GM19328 (cell line): ENCODE measurements at regions not wholly inside any gene's neighbourhood (a gene's known extent, or its start where the extent isn't known, plus 50 kb on each side); places are given as distances from the start of the nearest gene placed in this dataset.

Source experiments
- ATAC-seq: cut with Tn5 transposase; IDR thresholded peaks from one replicate; pipeline ENCODE4 v1.9.1; 2021; ENCODE audit warnings: mild to moderate bottlenecking, moderate library complexity; ENCODE audit not compliant: unreplicated experiment

DNA sequence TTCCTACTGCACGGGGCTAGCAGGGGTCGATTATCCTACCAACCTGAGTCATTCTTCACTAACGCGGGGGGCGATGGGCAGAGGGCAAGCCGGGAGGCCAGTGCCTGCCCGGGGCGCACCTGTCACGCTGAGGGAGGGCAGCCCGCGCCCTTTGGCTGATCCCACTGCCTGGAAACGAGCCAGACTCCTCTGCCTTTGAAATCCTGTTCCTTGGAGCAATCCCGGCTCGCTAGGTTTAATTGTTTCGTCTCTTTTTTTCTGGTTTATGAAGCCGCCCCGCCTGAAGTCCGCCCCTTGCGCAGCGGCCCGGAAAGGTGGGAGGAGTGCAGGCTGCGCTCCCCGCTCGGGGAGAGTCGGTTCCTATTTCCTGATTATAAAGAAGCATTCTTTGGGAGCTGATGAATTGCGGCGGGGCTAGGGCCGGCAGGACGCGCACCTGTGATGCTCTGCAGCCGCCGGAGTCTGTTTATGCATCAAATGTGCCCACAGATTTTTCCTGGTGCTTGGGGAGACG lies 484.2 kb downstream of the BCOR start:
- no peak for ATAC-seq

- no peak for ATAC-seq
Measured at GRCh38 chrX:39613997-39614679, 483.6 kb downstream of the BCOR start.

DNA sequence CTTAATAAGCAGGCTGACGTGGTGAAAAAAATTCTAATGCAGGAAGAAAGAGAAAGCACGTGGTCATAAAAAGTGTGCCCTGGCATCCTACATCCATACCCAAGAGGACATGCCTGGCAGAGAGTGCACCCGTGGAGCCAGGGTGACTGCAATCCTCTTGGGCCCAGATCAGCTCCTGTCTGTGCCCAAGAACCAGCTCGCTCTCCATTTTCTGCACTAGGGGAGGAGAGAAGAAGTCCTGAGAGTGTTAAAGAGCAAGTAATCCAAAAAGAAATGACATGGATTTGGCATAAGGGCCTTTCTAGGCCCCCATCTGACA lies 483.1 kb downstream of the BCOR start:
- ATAC-seq = no peak

DNA sequence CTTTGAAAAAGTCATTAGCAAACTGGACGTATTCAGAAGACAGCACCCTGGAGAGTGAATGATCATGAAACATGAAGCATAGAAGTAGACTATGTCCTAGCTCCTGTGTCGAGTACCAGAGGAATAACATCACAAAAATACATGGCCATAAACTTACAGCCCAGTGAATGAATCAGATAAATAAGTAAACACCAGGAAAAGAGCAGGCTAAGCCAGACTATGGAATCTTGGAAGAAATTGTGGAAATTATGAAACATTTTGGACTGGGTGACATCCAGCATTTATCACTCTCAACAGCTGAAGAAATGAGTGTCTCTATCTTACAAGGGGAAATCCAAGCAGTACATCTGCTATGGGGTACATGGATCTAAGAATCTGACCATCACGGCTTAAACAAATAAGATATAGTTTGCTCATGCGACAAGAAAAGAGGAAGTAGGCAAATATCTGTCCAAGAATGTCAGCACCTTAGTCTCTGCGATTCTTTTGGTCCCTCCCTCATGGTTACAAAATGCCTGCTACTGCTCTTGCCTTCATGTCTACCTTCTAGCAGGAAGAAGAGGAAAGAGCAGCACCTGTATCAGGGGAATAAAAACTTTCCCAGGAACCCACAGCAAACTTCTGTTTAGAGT lies 481.5 kb downstream of the BCOR start:
- ATAC-seq = no peak

DNA sequence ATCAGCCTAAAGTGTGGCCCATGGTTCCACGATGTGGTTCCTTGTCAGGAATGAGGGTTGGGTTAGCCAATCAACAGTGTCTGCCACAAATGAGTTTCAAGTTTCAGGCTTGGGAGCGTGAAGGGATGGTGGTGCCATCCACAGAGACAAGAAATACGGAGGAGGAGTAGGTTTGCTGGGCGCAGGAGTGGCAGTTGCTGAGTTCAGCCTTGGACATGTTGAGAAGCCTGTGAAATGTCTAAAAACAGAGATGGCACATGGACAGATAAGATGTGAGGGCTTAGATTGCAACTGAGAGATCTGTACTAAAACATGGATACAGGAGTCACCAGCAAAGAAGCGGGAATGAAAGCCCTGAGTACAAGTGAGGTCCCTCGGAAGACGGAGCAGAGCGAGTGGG lies 481.0 kb downstream of the BCOR start:
- no peak for ATAC-seq

DNA sequence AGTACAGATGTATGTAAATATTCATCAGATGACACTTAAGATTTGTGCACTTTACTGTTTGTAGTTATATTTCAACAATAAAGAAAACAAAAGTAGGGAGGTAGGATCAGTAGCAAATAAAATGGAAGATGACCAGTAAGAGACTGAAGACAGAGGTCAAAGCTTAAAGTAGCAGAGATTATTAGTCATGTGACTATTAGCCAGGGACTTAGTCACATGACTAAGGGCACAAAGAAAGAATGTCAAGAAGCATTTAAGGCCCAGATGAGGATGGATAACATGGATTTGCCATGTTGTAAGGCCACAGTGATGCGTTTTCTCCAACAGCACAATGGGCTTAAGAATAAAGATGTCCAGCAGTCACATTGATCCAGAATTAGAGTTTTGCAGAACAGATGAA lies 479.6 kb downstream of the BCOR start:
- no peak for ATAC-seq

- no peak for ATAC-seq
Measured at GRCh38 chrX:39619182-39620009, 478.4 kb downstream of the BCOR start.

DNA sequence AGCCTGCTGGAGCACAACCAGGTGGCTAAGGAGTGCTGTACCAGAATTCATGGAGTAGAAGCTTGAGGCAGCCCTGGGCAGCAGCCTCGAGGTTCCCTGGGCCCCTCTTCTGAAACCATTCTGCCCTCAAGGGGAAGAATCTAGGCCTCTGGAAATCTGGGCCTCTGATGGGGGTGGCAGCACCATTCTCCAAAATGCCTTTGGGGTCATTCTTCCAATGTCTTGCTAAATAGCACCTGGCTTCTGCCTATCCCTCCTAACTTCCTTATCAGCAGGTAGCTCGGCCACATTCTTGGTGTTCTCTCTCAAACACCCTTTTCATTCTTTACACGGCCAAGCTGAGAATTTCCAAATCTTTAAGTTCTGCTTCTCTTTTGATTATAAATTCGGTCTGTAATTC lies 473.6 kb downstream of the BCOR start:
- no peak for ATAC-seq

GRCh38 chrX:39625810-39626209 lies 471.9 kb downstream of the BCOR start:
- ATAC-seq = no peak

GRCh38 chrX:39626749-39627148 lies 471.0 kb downstream of the BCOR start:
- ATAC-seq = no peak

GRCh38 chrX:39627257-39627656 lies 470.5 kb downstream of the BCOR start:
- no peak for ATAC-seq

DNA sequence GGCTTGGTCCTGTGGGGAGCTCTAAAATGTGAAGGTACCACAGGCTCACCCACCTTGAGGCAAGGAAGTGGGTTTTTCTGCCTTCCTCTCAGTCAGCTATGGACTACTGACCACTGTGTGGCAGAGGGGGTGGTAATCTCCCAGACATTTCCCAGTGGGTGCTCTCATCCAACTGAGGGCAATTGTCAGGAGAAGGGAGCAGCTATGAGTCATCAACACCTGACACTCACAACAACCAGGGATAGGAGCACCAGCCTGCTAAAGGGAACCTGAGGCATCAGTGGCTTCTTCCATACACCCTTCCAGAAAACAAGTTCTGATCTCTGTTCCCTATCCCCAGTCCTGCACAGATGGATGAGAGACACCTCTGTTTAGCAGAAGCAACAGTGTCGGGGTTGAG lies 468.8 kb downstream of the BCOR start:
- ATAC-seq = no peak

- no peak for ATAC-seq
Measured at GRCh38 chrX:39630344-39630743, 467.4 kb downstream of the BCOR start.

DNA sequence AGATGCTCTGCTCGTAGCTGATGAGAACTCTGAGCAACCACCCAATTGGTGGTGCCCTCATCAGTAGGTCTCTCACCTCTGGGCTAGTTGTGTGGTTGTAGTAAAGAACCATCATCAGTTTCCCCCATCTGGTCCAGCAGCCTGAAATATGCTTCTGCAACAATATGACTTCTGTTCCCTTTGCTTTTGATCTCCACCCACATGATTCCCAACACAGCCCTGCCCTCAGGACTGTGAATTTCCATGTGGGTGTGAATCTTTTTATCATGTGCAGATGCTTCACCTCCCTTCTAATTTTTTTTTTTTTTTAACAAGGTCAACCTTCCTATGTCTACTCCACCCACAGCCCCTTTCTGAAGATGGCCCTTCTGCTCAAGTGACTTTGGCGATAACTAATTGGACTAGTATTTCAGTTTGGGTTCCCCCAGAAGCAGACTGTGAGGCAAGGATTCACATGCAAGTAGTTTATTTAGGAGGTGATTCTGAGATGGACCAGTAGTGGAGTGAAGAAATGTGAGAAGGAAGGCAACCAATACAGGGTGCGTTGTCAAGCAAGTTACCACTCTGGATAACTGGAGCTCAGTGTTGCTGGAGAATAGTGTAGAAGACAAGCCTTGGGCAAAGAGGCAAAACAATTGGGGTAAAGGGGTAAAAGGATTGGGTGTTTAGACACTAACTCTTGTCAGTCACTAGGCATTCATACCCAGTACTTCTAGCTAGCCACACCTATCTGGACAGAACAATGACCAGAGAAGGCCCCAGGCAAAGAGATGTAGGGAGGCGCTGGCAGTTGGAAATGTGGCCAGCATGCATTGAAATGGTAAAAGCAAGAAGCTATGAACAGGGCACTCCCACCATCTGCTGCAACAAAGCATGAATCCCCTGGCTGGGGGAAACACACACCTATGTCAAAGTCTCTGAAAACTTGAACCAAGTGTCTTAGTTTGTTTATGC lies 466.2 kb downstream of the BCOR start:
- ATAC-seq = no peak

DNA sequence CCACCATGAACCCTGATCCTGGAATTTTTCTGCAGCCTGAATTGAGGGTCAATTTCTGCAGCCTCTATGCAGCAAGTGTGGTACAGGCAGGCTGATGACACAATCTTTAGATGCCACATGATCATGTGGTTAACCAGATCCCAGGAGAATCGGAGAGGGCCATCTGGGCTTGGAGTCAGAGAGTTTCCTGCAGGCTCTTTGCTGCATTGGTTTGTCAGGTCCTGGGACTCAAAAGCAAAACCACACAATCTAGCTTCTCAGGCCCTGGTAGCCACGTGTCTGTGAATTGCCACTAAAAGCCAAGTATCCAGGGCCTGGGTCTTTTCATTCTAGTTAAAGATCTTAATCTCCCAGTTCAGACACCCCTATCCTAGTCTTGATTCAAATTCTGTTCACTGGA lies 464.5 kb downstream of the BCOR start:
- ATAC-seq = no peak

GRCh38 chrX:39636481-39636880 lies 461.3 kb downstream of the BCOR start:
- no peak for ATAC-seq

DNA sequence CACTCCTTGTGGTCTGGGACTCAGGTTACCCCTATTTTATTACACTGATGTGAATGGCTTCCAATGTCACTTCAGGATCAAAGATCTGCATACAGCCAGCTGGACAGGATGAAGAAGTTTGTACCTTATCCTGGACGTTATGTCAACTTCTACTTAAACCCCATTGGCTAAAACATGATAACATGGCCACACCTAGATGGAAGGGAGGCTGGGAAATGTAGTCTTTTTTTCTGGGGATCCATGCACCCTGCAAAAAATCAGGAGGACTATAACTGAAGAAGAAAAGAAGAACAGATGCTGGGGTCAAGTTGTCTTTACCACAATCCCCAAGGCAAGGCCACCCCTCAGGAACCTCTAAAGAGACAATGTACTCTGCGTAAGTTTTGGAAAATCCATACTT lies 459.2 kb downstream of the BCOR start:
- ATAC-seq = no peak

DNA sequence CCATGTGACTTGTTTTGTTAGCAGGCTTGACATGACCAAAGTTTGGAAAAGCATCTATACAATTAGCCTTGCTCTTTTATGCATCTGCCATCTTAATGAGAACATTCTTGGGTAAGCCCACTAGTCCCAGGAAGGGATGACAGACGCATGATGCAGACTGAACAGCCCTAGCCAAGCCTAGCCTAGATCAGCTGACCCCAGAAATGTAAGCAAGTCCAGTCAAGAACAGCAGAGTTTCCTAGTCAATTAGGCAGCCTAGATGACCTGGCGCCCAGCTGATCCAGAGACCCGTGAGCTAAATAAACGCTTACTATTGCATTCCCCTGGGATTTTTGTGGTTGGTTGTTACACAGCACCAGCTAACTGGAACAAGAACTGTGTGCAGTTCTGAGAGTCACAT lies 457.9 kb downstream of the BCOR start:
- no peak for ATAC-seq

DNA sequence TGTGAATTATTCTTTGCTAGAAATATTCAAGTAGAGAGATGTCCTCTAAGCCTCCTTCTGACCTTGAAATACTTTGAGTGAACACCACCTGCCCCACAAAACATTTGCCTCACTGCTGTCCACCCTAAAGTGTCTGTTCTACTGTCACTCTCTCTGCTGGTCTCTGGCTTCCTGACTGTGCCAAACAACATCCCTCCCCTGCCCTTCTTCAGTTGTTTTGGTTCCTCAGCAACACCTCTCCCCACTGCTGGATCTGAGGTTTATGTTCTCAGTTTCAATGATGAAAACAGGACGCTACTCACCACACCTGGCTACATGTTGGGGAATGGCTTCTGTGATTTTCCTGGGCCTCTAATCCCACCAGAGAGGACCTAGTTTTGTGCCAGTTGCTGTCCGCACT lies 456.9 kb downstream of the BCOR start:
- ATAC-seq = no peak

DNA sequence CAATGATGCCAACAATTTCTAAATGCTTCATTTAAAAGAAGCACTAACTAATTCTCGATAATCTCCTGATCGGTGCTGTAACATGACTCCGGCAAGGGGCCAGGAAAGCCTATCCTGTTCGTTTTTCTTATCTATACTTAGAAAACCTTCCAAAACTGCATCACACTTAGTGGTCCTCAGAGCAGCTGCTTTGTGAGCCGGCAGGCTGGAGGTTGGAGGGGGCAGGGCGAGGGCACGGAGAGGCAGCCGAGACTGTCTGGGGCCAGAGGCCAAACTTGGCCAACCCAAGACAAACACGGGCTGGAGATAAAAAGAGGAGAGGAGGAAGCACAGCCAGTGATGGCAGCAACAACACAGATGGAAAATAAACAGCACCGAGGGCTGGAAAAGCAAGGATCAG lies 455.7 kb downstream of the BCOR start:
- no peak for ATAC-seq

DNA sequence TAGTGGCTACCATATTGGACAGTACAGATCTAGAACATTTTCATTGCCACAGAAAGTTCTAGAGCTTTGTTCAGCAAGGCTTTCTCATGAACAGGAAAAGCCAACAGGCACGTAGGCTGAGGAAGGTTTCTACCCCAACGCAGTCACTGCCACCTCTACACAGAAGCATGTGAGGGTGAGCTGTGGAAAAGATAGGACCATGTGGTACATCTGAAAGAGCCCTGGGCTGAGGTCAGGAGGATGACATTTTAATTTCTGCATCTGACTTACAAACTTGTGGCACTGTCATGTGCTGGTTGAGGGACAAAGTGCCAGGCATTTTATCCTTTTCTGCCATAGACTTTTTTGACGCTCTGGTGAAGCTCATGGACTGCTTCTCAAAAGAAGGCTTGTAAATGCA lies 454.2 kb downstream of the BCOR start:
- no peak for ATAC-seq
